ENCODE measurements at regions not wholly inside any gene's neighbourhood (a gene's known extent, or its start where the extent isn't known, plus 50 kb on each side); places are given as distances from the start of the nearest gene placed in this dataset.

GRCh38 chr20:48096957-48097890, 311.9 kb upstream of the SULF2 start:
- DNase-seq, result no peak

GRCh38 chr20:48096212-48096875, 311.1 kb upstream of the SULF2 start:
- no peak for DNase-seq

- DNase-seq, result no peak
Measured at GRCh38 chr20:48094944-48095343, 309.7 kb upstream of the SULF2 start.

GRCh38 chr20:48094196-48094749, 309.0 kb upstream of the SULF2 start:
- no peak for DNase-seq

- no peak for DNase-seq
Measured at GRCh38 chr20:48092596-48093280, 307.5 kb upstream of the SULF2 start.

- no peak for DNase-seq
Measured at GRCh38 chr20:48090784-48091183, 305.5 kb upstream of the SULF2 start.

- no peak for DNase-seq
Measured at GRCh38 chr20:48090314-48090713, 305.0 kb upstream of the SULF2 start.

GRCh38 chr20:48080583-48080982, 295.3 kb upstream of the SULF2 start:
- no peak for DNase-seq

- no peak for DNase-seq
Measured at GRCh38 chr20:48079028-48079427, 293.7 kb upstream of the SULF2 start.

GRCh38 chr20:48076747-48077146, 291.5 kb upstream of the SULF2 start:
- DNase-seq, result no peak

GRCh38 chr20:48076247-48076646, 291.0 kb upstream of the SULF2 start:
- no peak for DNase-seq

- no peak for DNase-seq
Measured at GRCh38 chr20:48075591-48076174, 290.4 kb upstream of the SULF2 start.

GRCh38 chr20:48070991-48071652, 285.8 kb upstream of the SULF2 start:
- DNase-seq, result no peak

- no peak for DNase-seq
Measured at GRCh38 chr20:48069596-48069995, 284.3 kb upstream of the SULF2 start.

- DNase-seq, result no peak
Measured at GRCh38 chr20:48066851-48067250, 281.6 kb upstream of the SULF2 start.

- DNase-seq, result no peak
Measured at GRCh38 chr20:48066246-48066645, 281.0 kb upstream of the SULF2 start.

- no peak for DNase-seq
Measured at GRCh38 chr20:48065833-48066232, 280.6 kb upstream of the SULF2 start.

GRCh38 chr20:48064929-48065328, 279.6 kb upstream of the SULF2 start:
- no peak for DNase-seq

GRCh38 chr20:48060841-48061720, 275.8 kb upstream of the SULF2 start:
- DNase-seq, result no peak

- DNase-seq, result no peak
Measured at GRCh38 chr20:48058611-48059559, 273.6 kb upstream of the SULF2 start.
